SH-SY5Y (cell line): ENCODE measurements at regions not wholly inside any gene's neighbourhood (a gene's known extent, or its start where the extent isn't known, plus 50 kb on each side); places are given as distances from the start of the nearest gene placed in this dataset.

Experiments used
- GATA2 ChIP-seq: IDR thresholded peaks from 2 replicates; pipeline ENCODE4 v1.6.1; 2011; ENCODE audit warnings: mild to moderate bottlenecking, low read depth, low read length
- GATA3 ChIP-seq: IDR thresholded peaks from 2 replicates; pipeline ENCODE4 v1.6.1; 2011; ENCODE audit warnings: low read depth, mild to moderate bottlenecking, low read length, moderate library complexity

GRCh38 chr20:5372371-5372770, 55.6 kb upstream of the PROKR2 start:
- no peak for TF ChIP-seq GATA2
- TF ChIP-seq GATA3: no peak
